Suprapubic skin (tissue), 4 donors: ENCODE measurements at regions not wholly inside any gene's neighbourhood (a gene's known extent, or its start where the extent isn't known, plus 50 kb on each side); places are given as distances from the start of the nearest gene placed in this dataset.

ENCODE experiments used
- DNase-seq, 2 donors: peaks; one replicate each; pipeline ENCODE4 v3.0.0-alpha.2; 2019; ENCODE audit warnings: low spot score in 2 of 2
- H3K27ac ChIP-seq: fragments of 200-600 bp; sonication (generic); one replicate; pipeline ENCODE4 v1.5.1; 2019
- H3K27me3 ChIP-seq: fragments of 200-600 bp; sonication (generic); one replicate; pipeline ENCODE4 v1.5.1; 2019
- H3K36me3 ChIP-seq: fragments of 200-600 bp; sonication (generic); one replicate; pipeline ENCODE4 v1.5.1; 2019
- H3K4me1 ChIP-seq: fragments of 200-600 bp; sonication (generic); one replicate; pipeline ENCODE4 v1.5.1; 2019
- H3K4me3 ChIP-seq: fragments of 200-600 bp; sonication (generic); one replicate; pipeline ENCODE4 v1.5.1; 2019; ENCODE audit warnings: mild to moderate bottlenecking
- H3K9me3 ChIP-seq: fragments of 200-600 bp; sonication (generic); one replicate; pipeline ENCODE4 v1.5.1; 2019
- EP300 ChIP-seq: sonication (generic); formaldehyde crosslinking; IDR thresholded peaks from one replicate; pipeline ENCODE4 v1.6.1; 2017; ENCODE audit warnings: antibody characterized with exemption
- POLR2A ChIP-seq, 2 donors: fragments of 450-650 bp; IDR thresholded peaks; one replicate each; pipeline ENCODE4 v1.6.1; 2017; ENCODE audit warnings: antibody characterized with exemption in 2 of 2, mild to moderate bottlenecking in 2 of 2, moderate library complexity in 2 of 2
- POLR2AphosphoS5 ChIP-seq, 3 donors: sonication (generic); formaldehyde crosslinking; IDR thresholded peaks; one replicate each; pipeline ENCODE4 v1.6.1; 2017; ENCODE audit warnings: antibody characterized with exemption in 3 of 3
- WGBS: methylation state at CpG from one replicate; pipeline ENCODE4 v1.1.5; 2018; 5-methylcytosine and 5-hydroxymethylcytosine counted together
- TF ChIP-seq, protein P1 (sequence below), 2 donors: fragments of 200-600 bp in 1 of 2; fragments of 450-650 bp in 1 of 2; sonication (generic) in 1 of 2; IDR thresholded peaks; one replicate each; pipeline ENCODE4 v1.5.1; 2016 to 2019; ENCODE audit warnings: antibody characterized with exemption in 2 of 2, mild to moderate bottlenecking in 1 of 2, moderate library complexity in 1 of 2

DNA sequence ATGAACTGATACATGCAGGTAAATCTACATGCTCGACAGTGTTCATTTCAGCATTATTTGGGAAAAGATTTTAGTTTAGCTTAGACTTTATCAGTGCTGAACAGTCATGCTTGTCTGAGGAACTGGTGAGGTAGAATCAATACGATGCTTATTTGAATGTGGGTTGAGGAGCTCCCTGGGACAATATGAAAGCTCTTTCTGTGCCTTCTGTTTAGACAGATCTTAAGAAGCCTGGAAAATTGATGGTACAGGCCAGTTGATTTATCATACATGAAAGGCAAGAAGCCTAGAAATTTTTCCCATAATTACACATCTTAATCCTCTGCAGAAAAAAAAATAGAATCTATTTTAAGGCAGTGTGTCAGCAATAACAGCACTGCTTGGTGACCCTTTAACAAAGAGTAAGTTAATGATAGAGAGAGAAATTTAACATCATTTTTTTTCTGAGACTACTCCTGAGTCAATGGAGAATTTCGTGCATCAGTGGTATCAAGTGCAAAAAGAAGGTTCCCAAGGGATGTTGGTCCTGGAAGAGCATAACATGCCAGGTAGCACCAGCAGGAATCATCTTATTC lies 252.2 kb upstream of the CDH20 start:
- Histone ChIP-seq H3K27ac (no peak overlapping the region), H3K27me3 (no peaks in the 10 kb centered on the region), H3K9me3 (no peaks in the 10 kb centered on the region), H3K4me1 (no peaks in the 10 kb centered on the region), H3K36me3 (no peaks in the 10 kb centered on the region), H3K4me3 (no peak overlapping the region)
- TF ChIP-seq EP300 (no peak), POLR2A (IDR thresholded peaks at IDR 0.05) (no peak), POLR2AphosphoS5 (IDR thresholded peaks at IDR 0.05) (no peak)
- TF ChIP-seq, protein P1, sequence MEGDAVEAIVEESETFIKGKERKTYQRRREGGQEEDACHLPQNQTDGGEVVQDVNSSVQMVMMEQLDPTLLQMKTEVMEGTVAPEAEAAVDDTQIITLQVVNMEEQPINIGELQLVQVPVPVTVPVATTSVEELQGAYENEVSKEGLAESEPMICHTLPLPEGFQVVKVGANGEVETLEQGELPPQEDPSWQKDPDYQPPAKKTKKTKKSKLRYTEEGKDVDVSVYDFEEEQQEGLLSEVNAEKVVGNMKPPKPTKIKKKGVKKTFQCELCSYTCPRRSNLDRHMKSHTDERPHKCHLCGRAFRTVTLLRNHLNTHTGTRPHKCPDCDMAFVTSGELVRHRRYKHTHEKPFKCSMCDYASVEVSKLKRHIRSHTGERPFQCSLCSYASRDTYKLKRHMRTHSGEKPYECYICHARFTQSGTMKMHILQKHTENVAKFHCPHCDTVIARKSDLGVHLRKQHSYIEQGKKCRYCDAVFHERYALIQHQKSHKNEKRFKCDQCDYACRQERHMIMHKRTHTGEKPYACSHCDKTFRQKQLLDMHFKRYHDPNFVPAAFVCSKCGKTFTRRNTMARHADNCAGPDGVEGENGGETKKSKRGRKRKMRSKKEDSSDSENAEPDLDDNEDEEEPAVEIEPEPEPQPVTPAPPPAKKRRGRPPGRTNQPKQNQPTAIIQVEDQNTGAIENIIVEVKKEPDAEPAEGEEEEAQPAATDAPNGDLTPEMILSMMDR (IDR thresholded peaks at IDR 0.05) = no peak
- no peak for DNase-seq
- 54% methylated on average over 3 of the region's 3 CpGs for WGBS

DNA sequence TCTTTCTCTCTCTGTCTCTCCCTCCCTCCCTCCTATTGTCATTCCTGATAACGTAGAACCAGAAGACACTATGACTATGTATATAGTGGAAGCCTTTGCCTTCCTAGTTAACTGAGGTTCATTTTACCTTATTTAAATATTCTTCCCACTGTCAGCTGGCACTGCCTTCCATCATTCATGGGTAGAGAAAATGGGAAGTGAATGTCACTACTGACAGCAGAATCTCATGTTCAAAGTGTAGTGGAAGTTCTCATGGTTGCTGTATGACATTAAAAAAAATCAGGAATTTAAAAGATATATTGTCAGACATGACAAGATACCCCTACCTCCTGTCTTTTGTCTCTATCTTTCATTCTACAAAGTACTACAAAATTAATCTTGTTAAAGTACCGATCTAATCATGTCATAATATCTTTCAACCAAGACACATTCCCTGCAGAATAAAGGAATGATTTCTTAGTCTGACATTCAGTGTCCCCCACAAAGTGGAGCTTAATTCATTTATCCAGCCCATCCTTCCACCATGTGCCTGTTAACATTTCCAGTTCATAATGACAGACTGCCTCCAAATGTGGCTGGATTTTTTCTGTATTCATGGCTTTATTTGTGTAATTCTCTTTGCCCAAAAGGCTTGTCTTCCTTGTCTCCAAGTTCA lies 250.1 kb upstream of the CDH20 start:
- TF ChIP-seq POLR2AphosphoS5 (IDR thresholded peaks at IDR 0.05) = no peak
- TF ChIP-seq, protein P1 (IDR thresholded peaks at IDR 0.05) = no peak
- TF ChIP-seq POLR2A (IDR thresholded peaks at IDR 0.05) = no peak
- no peak for TF ChIP-seq EP300
- DNase-seq = no peak
- Histone ChIP-seq H3K27me3 (no peaks in the 10 kb centered on the region), H3K9me3 (no peaks in the 10 kb centered on the region), H3K27ac (no peak overlapping the region), H3K4me3 (no peak overlapping the region), H3K4me1 (no peaks in the 10 kb centered on the region), H3K36me3 (no peaks in the 10 kb centered on the region)
- 65% methylated on average over 2 of the region's 2 CpGs for WGBS

DNA sequence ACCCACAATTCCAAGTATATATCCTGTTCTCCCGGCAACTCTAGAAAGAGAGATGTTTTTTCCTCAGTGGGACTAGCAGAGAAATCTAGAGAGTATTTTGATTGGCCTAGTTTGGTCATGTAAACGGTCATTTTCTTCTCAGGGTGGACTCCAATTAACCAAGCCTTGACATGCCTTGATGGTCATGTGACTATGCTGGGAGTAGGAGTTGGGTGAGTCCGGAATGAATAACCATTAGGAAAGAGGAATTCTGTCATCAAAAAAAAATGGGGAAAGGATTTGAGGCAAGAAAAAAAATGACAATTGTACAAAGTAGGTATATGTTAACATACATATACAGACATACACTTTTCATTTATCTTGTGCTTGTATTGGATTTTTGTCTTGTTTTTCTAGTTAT lies 248.2 kb upstream of the CDH20 start:
- Histone ChIP-seq H3K4me3 (no peak overlapping the region), H3K27me3 (no peaks in the 10 kb centered on the region), H3K4me1 (no peaks in the 10 kb centered on the region), H3K27ac (no peak overlapping the region), H3K9me3 (no peaks in the 10 kb centered on the region), H3K36me3 (no peaks in the 10 kb centered on the region)
- TF ChIP-seq POLR2A (IDR thresholded peaks at IDR 0.05) (no peak), POLR2AphosphoS5 (IDR thresholded peaks at IDR 0.05) (no peak), EP300 (no peak)
- TF ChIP-seq, protein P1 (IDR thresholded peaks at IDR 0.05) = no peak
- no peak for DNase-seq
- 80% methylated on average over 3 of the region's 3 CpGs for WGBS

DNA sequence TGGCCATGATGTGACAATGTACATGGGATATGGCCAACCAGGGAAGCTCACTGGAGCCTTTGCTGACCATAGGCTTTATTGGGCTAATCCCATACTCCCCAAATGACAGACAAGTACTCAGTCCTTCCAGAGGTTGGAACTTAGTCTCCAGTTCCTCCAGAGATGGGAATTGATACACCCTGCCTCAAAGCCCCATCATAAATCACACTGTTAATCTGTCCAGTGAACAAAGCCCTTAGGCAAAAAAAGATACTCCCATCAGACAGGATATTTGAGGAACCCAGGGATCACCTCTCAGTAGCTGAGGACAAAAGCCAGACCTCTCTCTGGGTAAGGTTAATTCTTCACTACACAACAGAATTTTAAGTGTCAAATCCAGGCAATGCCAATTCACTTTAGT lies 247.5 kb upstream of the CDH20 start:
- Histone ChIP-seq H3K9me3 (no peaks in the 10 kb centered on the region), H3K27ac (no peak overlapping the region), H3K27me3 (no peaks in the 10 kb centered on the region), H3K4me1 (no peaks in the 10 kb centered on the region), H3K4me3 (no peak overlapping the region), H3K36me3 (no peaks in the 10 kb centered on the region)
- DNase-seq = no peak
- TF ChIP-seq, protein P1 (IDR thresholded peaks at IDR 0.05) = no peak
- TF ChIP-seq EP300 (no peak), POLR2AphosphoS5 (IDR thresholded peaks at IDR 0.05) (no peak), POLR2A (IDR thresholded peaks at IDR 0.05) (no peak)

DNA sequence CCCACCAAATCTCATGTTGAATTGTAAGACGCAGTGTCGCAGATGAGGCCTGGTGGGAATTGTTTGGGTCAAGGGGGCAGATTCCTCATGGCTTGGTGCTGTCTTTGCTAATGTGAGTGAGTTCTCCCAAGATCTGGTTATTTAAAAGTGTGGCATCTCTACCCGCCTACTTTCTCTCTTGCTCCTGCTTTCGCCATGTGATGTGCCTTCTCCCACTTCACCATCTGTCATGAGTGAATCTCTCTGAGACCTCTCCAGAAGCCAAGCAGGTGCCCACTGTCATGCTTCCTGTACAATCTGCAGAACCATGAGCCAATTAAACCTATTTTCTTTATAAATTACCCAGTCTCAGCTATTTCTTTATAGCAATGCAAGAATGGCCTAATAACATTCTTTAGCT lies 246.6 kb upstream of the CDH20 start:
- TF ChIP-seq EP300 = no peak
- TF ChIP-seq POLR2A (IDR thresholded peaks at IDR 0.05) = no peak
- TF ChIP-seq POLR2AphosphoS5 (IDR thresholded peaks at IDR 0.05) = no peak
- TF ChIP-seq, protein P1 (IDR thresholded peaks at IDR 0.05) = no peak
- DNase-seq = no peak
- no peak overlapping the region for H3K4me3 ChIP-seq
- 97% methylated on average over 4 of the region's 4 CpGs for WGBS
- H3K27ac ChIP-seq = no peak overlapping the region
- H3K36me3 ChIP-seq = no peaks in the 10 kb centered on the region
- H3K4me1 ChIP-seq = no peaks in the 10 kb centered on the region
- no peaks in the 10 kb centered on the region for H3K27me3 ChIP-seq
- H3K9me3 ChIP-seq = no peaks in the 10 kb centered on the region
